Neural crest cell (in vitro differentiated cells): ENCODE measurements at regions not wholly inside any gene's neighbourhood (a gene's known extent, or its start where the extent isn't known, plus 50 kb on each side); places are given as distances from the start of the nearest gene placed in this dataset.

ENCODE experiments used
- DNase-seq: peaks from one replicate; pipeline ENCODE4 v3.0.0; 2021; ENCODE audit warnings: low read depth, mixed read lengths, low spot score
- H3K27ac Mint-ChIP-seq: one replicate; pipeline ENCODE4 v1.8.0; 2021; ENCODE audit warnings: mild to moderate bottlenecking, mixed read lengths; ENCODE audit not compliant: unreplicated experiment
- H3K27me3 Mint-ChIP-seq: 2 replicates; pipeline ENCODE4 v1.8.0; 2021; ENCODE audit warnings: low read depth, mild to moderate bottlenecking, mixed read lengths
- H3K36me3 Mint-ChIP-seq: 2 replicates; pipeline ENCODE4 v1.8.0; 2021; ENCODE audit warnings: low read depth, mild to moderate bottlenecking, mixed read lengths
- H3K4me1 Mint-ChIP-seq: 2 replicates; pipeline ENCODE4 v1.8.0; 2021; ENCODE audit warnings: mixed read lengths
- H3K4me3 Mint-ChIP-seq: one replicate; pipeline ENCODE4 v1.8.0; 2021; ENCODE audit warnings: mild to moderate bottlenecking, mixed read lengths
- H3K9me3 Mint-ChIP-seq: 2 replicates; pipeline ENCODE4 v1.8.0; 2021; ENCODE audit warnings: mixed read lengths
- TF ChIP-seq, protein P1 (sequence below): fragments of 200-600 bp; sonication (generic); conservative IDR thresholded peaks from 2 replicates; pipeline ENCODE4 v1.5.0; 2021; ENCODE audit warnings: antibody characterized with exemption, mild to moderate bottlenecking

DNA sequence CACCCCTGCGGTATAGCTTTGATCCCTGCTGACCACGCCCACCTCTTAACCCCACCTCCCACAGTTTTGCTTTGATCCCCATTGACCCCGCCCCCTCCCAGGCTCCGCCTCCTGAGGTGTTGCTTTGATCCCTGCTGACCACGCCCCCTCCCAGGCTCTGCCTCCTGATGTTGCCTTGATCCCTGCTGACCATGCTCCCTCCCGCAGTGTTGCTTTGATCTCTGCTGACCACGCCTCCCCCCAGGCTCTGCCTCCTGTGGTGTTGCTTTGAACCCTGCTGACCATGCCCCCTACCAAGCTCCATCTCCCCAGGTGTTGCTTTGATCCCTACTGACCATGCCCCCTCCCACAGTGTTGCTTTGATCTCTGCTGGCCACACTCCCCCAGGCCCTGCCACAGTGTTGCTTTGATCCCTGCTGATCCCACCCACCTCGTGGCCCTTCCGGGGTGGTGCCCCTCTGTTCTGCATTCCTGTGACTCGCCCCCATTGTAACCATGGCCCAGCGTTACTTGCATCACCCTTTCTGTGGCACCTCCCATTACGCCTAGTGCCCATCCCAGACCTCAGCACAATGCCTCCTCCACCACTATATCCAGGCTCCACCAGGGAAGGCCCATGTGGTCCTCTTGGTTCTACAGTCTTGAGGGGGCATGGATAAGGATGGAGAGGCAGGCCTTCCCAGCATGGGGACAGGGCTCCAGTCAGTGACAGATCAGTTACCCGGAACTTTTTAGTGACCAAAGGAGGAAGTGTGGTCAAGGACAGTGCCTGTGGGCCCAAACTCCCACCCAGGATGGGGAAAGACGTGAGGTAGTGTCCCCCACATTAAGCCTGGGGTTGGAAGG lies 70.8 kb downstream of the ADRA2C start:
- TF ChIP-seq, protein P1, sequence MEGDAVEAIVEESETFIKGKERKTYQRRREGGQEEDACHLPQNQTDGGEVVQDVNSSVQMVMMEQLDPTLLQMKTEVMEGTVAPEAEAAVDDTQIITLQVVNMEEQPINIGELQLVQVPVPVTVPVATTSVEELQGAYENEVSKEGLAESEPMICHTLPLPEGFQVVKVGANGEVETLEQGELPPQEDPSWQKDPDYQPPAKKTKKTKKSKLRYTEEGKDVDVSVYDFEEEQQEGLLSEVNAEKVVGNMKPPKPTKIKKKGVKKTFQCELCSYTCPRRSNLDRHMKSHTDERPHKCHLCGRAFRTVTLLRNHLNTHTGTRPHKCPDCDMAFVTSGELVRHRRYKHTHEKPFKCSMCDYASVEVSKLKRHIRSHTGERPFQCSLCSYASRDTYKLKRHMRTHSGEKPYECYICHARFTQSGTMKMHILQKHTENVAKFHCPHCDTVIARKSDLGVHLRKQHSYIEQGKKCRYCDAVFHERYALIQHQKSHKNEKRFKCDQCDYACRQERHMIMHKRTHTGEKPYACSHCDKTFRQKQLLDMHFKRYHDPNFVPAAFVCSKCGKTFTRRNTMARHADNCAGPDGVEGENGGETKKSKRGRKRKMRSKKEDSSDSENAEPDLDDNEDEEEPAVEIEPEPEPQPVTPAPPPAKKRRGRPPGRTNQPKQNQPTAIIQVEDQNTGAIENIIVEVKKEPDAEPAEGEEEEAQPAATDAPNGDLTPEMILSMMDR: no peak
- peak; percentile 26 for DNase-seq
- H3K4me3 Mint-ChIP-seq: no peak overlapping the region
- peaks cover 16% of the 10 kb centered on the region for H3K4me1 Mint-ChIP-seq
- no peak overlapping the region for H3K27ac Mint-ChIP-seq
- H3K9me3 Mint-ChIP-seq: no peaks in the 10 kb centered on the region
- no peaks in the 10 kb centered on the region for H3K36me3 Mint-ChIP-seq
- peaks cover 79% of the 10 kb centered on the region for H3K27me3 Mint-ChIP-seq

DNA sequence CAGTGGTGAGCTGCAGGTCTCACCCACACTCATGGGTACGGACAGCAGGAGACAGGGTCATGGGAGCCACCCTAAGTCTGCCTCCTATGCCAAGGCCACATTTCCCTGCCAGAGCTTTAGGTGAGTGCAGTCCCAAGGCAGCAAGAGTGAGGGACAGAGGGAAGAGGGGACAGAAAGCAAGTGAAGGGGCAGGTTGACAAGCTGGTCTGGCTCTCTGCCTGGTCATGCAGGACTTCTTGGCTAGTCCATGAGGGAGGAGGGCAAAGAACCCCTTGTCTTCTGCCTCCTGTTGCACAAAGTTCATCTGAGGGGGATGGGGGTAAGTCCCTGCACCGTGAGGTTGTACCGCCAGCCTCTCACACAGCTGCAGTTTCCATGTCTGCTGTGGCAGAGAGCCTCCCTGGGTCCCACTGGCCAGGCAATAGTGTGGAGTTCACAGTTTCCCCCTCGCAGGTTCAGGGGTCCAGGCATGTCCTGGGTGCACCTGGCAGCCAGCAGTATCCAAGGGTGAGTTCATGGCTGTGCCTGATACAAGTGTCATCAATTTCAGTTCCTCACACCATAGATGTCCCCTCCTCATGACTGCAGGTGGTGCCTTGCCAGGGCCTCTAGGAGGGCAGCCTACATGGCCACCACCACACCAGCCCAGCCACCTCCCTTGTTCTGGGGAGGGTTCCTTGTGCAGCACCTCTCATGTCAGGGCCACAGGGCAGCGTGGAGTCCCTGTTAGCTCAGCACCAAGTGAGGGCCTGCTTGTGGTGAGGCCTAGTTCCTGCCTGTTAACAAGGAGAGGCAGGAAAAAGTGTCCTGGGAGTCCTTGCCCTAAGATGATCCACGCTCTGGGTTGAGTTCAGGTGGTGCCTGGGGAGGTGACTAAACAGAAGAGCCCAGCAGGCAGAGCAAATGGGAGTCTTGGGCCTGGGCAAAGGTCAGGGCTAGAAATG lies 72.5 kb downstream of the ADRA2C start:
- Mint-ChIP-seq H3K27ac (peak overlapping the region; percentile 91), H3K9me3 (no peaks in the 10 kb centered on the region), H3K4me3 (no peak overlapping the region), H3K36me3 (no peaks in the 10 kb centered on the region), H3K27me3 (peaks cover 65% of the 10 kb centered on the region), H3K4me1 (peaks cover 16% of the 10 kb centered on the region)
- TF ChIP-seq, protein P1: no peak
- no peak for DNase-seq

DNA sequence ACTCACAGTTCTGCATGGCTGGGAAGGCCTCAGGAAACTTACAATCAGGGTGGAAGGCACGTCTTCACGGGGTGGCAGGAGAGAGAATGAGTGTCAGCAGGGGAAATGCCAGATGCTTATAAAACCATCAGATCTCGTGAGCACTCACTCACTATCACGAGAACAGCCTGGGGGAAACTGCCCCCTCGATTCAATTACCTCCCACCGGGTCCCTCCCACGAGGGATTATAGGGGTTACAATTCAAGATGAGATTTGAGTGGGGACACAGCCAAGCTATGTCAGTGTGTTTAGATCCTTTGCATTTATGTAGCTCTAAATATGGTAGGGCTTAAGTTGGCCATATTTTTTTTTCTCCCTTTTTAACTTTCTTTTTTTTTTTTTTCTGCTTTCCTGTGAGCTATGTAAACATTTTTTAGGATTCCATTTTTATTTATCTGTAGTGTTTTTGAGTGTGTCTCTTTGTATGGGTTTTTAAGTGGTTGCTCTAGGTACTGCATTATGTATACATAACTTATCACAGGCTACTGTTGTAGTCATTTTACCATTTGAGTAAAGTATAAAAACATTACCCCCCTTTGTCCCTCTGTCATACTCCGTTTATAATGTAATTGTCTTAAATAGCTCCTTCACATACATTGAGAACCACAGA lies 79.0 kb downstream of the ADRA2C start:
- no peak overlapping the region for H3K27ac Mint-ChIP-seq
- no peak overlapping the region for H3K4me3 Mint-ChIP-seq
- no peaks in the 10 kb centered on the region for H3K36me3 Mint-ChIP-seq
- no peak for DNase-seq
- H3K27me3 Mint-ChIP-seq: peaks cover 41% of the 10 kb centered on the region
- H3K4me1 Mint-ChIP-seq: no peaks in the 10 kb centered on the region
- TF ChIP-seq, protein P1: peak; percentile 42
- H3K9me3 Mint-ChIP-seq: peaks cover 2% of the 10 kb centered on the region

DNA sequence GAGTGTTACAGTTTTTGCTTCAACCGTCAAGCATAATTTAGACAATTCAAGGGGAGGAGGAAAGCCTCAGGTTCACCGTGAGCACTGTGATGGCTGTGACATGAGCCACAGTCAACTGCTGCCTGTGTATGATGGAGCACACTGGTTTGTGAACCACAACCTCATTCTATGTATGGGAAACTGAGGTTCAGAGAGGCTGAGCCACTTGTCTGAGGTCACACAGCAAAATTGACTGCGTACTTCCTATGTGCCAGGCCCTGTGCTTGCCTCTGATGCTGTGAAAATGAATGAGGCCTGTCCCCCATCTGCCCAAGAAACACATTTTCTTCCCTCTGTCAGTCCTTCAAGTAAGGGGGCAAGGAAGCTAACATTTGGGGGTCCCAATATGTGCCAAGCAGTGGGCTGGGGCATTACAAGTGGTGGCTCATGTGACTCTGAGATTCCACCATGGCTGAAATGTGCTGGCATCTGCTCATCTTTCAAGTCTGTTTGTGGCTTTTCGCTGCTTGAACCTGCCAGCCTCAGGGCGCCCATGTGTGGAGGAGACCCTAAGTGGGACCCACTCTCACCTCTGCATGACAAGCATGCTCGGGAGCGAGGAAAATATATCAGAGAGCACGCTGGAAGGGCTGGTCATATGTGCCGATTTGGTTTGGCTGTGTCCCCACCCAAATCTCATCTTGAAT lies 79.7 kb downstream of the ADRA2C start:
- no peaks in the 10 kb centered on the region for H3K4me1 Mint-ChIP-seq
- peaks cover 37% of the 10 kb centered on the region for H3K27me3 Mint-ChIP-seq
- no peak for DNase-seq
- H3K27ac Mint-ChIP-seq: no peak overlapping the region
- H3K36me3 Mint-ChIP-seq: no peaks in the 10 kb centered on the region
- peaks cover 2% of the 10 kb centered on the region for H3K9me3 Mint-ChIP-seq
- TF ChIP-seq, protein P1: no peak
- no peak overlapping the region for H3K4me3 Mint-ChIP-seq
